Mesendoderm (in vitro differentiated cells): ENCODE measurements at regions not wholly inside any gene's neighbourhood (a gene's known extent, or its start where the extent isn't known, plus 50 kb on each side); places are given as distances from the start of the nearest gene placed in this dataset.

Experiments
- DNase-seq: peaks from one replicate; pipeline ENCODE4 v3.0.0; 2013
- H2AK5ac ChIP-seq: 2 replicates; pipeline ENCODE4 v1.6.1; 2013; ENCODE audit warnings: low read length, inconsistent platforms
- H2BK120ac ChIP-seq: 2 replicates; pipeline ENCODE4 v1.6.1; 2013; ENCODE audit warnings: low read depth, mild to moderate bottlenecking, low read length, moderate library complexity, mixed read lengths
- H2BK15ac ChIP-seq: replicated peaks from 2 replicates; pipeline ENCODE4 v1.6.1; 2013; ENCODE audit warnings: low read depth, mild to moderate bottlenecking, moderate library complexity
- H2BK5ac ChIP-seq: 2 replicates; pipeline ENCODE4 v1.6.1; 2013; ENCODE audit warnings: low read length, inconsistent platforms
- H3K18ac ChIP-seq: 2 replicates; pipeline ENCODE4 v1.6.1; 2013; ENCODE audit warnings: mild to moderate bottlenecking, low read length, mixed read lengths
- H3K23ac ChIP-seq: one replicate; pipeline ENCODE4 v1.6.1; 2013; ENCODE audit warnings: low read length
- H3K27ac ChIP-seq: 2 replicates; pipeline ENCODE4 v1.5.1; 2013; ENCODE audit warnings: low read depth, mild to moderate bottlenecking, inconsistent platforms, low read length, moderate library complexity
- H3K27me3 ChIP-seq: 2 replicates; pipeline ENCODE4 v1.6.1; 2013; ENCODE audit warnings: low read length, control low read depth, mild to moderate bottlenecking, inconsistent platforms; ENCODE audit not compliant: insufficient read depth, poor library complexity
- H3K36me3 ChIP-seq: 2 replicates; pipeline ENCODE4 v1.6.1; 2013; ENCODE audit warnings: low read length, inconsistent platforms; ENCODE audit not compliant: control insufficient read depth, insufficient read depth
- H3K4ac ChIP-seq: one replicate; pipeline ENCODE4 v1.6.1; 2013; ENCODE audit warnings: low read depth, mild to moderate bottlenecking, low read length, moderate library complexity
- H3K4me1 ChIP-seq: 2 replicates; pipeline ENCODE4 v1.6.1; 2013; ENCODE audit warnings: low read depth, low read length, inconsistent platforms; ENCODE audit not compliant: control insufficient read depth
- H3K4me2 ChIP-seq: 2 replicates; pipeline ENCODE4 v1.6.1; 2013; ENCODE audit warnings: low read length
- H3K4me3 ChIP-seq: 2 replicates; pipeline ENCODE4 v1.5.1; 2013; ENCODE audit warnings: mild to moderate bottlenecking, low read length
- H3K56ac ChIP-seq: one replicate; pipeline ENCODE4 v1.6.1; 2013; ENCODE audit warnings: low read length
- H3K79me1 ChIP-seq: 2 replicates; pipeline ENCODE4 v1.6.1; 2013; ENCODE audit warnings: low read length, inconsistent platforms
- H3K79me2 ChIP-seq: 2 replicates; pipeline ENCODE4 v1.6.1; 2013; ENCODE audit warnings: mild to moderate bottlenecking, low read length; ENCODE audit not compliant: control insufficient read depth, insufficient read depth
- H3K9ac ChIP-seq: 2 replicates; pipeline ENCODE4 v1.6.1; 2013; ENCODE audit warnings: low read length, inconsistent platforms
- H4K5ac ChIP-seq: one replicate; pipeline ENCODE4 v1.6.1; 2013; ENCODE audit warnings: low read length
- H4K8ac ChIP-seq: one replicate; pipeline ENCODE4 v1.6.1; 2013; ENCODE audit warnings: low read depth, mild to moderate bottlenecking, control low read depth, low read length, moderate library complexity
- WGBS: extraction: QIAGEN DNeasy Blood & Tissue Kit; methylation state at CpG from one replicate; pipeline ENCODE4 v1.1.7; 2013; ENCODE audit warnings: low lambda C conversion rate, missing lambda C conversion rate; ENCODE audit not compliant: insufficient coverage; ENCODE audit errors: extremely low coverage; 5-methylcytosine and 5-hydroxymethylcytosine counted together

DNA sequence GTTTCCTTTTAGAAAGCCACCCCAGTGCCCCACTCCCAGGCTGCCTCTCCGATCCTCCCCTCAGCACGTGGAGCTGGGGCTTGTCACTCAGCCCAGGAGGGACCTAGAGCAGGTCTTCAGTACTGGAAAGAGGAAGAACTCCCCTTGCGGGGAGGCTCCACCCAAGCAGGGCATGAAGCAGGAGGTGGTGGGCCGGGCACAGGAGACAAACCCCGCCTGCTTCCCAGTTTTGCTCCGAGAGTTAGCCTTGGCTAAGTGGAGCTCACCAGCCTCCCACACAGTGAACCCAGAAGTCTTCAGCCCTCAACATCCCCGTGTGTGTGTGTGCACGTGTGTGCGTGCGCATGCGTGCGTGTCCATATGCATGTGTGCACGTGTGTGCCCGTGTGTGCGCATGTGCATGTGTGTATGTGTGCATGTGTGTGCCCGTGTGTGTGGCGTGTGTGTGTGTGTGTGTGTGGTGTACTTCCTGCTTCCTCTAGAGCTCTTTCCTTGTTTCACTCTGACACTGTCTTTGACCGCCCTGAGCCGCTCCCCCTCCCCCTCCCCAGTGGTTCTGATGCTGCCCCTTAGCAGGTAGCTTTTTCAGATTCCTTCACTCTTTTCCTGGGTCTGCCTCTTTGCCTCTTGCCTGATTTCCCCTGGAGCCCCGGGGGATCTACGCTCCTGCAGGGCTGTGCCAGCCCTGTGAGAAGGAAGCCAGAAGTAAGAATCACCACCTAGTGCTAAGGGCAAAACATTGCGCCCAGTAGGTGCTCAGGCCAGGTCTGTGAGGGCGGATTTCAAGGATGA lies 239.8 kb downstream of the CDC5L start:
- Histone ChIP-seq H4K5ac (no peak overlapping the region), H3K4me2 (no peak overlapping the region), H3K36me3 (no peaks in the 10 kb centered on the region), H3K9ac (no peak overlapping the region), H3K79me2 (no peaks in the 10 kb centered on the region), H2BK15ac (no peak overlapping the region), H3K27me3 (no peaks in the 10 kb centered on the region), H3K4ac (no peak overlapping the region), H3K23ac (peak overlapping the region; percentile 15), H2BK5ac (peak overlapping the region; percentile 11), H3K4me3 (no peak overlapping the region), H4K8ac (no peak overlapping the region), H2AK5ac (no peak overlapping the region), H3K27ac (no peak overlapping the region), H3K18ac (no peak overlapping the region), H3K4me1 (peaks cover 16% of the 10 kb centered on the region), H3K56ac (peak overlapping the region; percentile 65), H3K79me1 (no peaks in the 10 kb centered on the region), H2BK120ac (no peak overlapping the region)
- WGBS = no CpG with 5 or more reads among the region's 23 CpGs
- DNase-seq = peak; percentile 85

- no peak overlapping the region for H4K8ac ChIP-seq
- no peak overlapping the region for H3K4me2 ChIP-seq
- H3K4me3 ChIP-seq = no peak overlapping the region
- no peak overlapping the region for H3K4ac ChIP-seq
- no peak for DNase-seq
- H2BK5ac ChIP-seq = no peak overlapping the region
- peaks cover 16% of the 10 kb centered on the region for H3K4me1 ChIP-seq
- no peak overlapping the region for H3K9ac ChIP-seq
- no peak overlapping the region for H2AK5ac ChIP-seq
- H2BK120ac ChIP-seq = no peak overlapping the region
- no peaks in the 10 kb centered on the region for H3K27me3 ChIP-seq
- H3K23ac ChIP-seq = no peak overlapping the region
- H2BK15ac ChIP-seq = no peak overlapping the region
- no CpG with 5 or more reads among the region's 7 CpGs for WGBS
- no peak overlapping the region for H3K18ac ChIP-seq
- no peak overlapping the region for H3K27ac ChIP-seq
- no peaks in the 10 kb centered on the region for H3K36me3 ChIP-seq
- no peak overlapping the region for H3K56ac ChIP-seq
- H4K5ac ChIP-seq = no peak overlapping the region
- H3K79me1 ChIP-seq = no peaks in the 10 kb centered on the region
- no peaks in the 10 kb centered on the region for H3K79me2 ChIP-seq
These were observed 240.4 kb downstream of the CDC5L start for GRCh38 chr6:44627883-44628271.

DNA sequence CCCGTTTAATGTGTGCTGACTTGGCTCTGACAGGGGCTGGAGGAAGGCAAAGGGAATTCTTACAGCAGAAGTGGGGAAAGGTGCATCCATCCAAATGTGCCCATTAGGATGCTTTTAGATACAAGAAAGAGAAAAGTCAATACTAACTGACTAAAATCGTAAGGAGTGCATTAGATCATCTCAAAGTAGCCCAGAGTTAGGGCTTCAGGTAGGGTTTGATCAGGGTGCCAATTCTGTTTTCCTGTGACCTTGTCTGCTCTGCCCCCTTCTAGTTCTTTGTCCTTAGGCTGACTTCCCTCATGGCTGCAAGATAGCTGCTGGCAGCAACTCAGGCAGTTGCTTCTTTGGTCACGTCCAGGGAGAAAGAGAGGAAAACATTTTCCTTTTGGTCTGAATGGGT lies 240.8 kb downstream of the CDC5L start:
- H2BK15ac ChIP-seq = no peak overlapping the region
- no peak overlapping the region for H4K8ac ChIP-seq
- no peak overlapping the region for H3K4me3 ChIP-seq
- H3K56ac ChIP-seq = no peak overlapping the region
- no peak for DNase-seq
- no peak overlapping the region for H3K4me2 ChIP-seq
- no peak overlapping the region for H3K4ac ChIP-seq
- H3K27me3 ChIP-seq = no peaks in the 10 kb centered on the region
- peaks cover 16% of the 10 kb centered on the region for H3K4me1 ChIP-seq
- H3K36me3 ChIP-seq = no peaks in the 10 kb centered on the region
- H3K79me1 ChIP-seq = no peaks in the 10 kb centered on the region
- H3K9ac ChIP-seq = no peak overlapping the region
- H3K23ac ChIP-seq = no peak overlapping the region
- H3K27ac ChIP-seq = no peak overlapping the region
- H2BK120ac ChIP-seq = no peak overlapping the region
- H4K5ac ChIP-seq = no peak overlapping the region
- H3K18ac ChIP-seq = no peak overlapping the region
- H2AK5ac ChIP-seq = no peak overlapping the region
- H3K79me2 ChIP-seq = no peaks in the 10 kb centered on the region
- WGBS = no CpG with 5 or more reads among the region's 3 CpGs
- no peak overlapping the region for H2BK5ac ChIP-seq

DNA sequence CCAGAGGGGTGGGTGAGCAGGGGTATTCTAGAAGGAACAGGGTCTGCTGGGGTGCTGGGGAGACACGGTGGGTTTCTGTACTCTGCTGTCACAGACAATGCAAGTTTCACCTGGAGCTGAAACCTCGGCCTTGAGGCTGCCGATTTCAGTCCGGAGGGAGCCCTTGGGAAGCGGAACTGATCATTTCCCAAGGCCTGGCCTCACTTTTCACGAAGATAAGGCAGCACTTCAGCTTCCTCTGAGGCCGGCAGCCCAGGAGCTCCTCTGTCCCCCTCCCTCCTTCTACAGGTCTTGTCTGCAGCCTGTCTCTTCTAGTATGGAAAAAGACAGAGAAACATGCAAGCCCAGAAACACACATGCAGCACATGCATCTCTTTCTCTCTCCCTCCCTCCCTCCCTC lies 242.1 kb downstream of the CDC5L start:
- H3K18ac ChIP-seq = peak overlapping the region; percentile 28
- H3K79me2 ChIP-seq = no peaks in the 10 kb centered on the region
- H4K5ac ChIP-seq = no peak overlapping the region
- H2BK120ac ChIP-seq = no peak overlapping the region
- no peak overlapping the region for H3K4ac ChIP-seq
- no peaks in the 10 kb centered on the region for H3K27me3 ChIP-seq
- H3K56ac ChIP-seq = peak overlapping the region; percentile 62
- H3K23ac ChIP-seq = peak overlapping the region; percentile 26
- no peaks in the 10 kb centered on the region for H3K36me3 ChIP-seq
- peaks cover 13% of the 10 kb centered on the region for H3K4me1 ChIP-seq
- no peak overlapping the region for H3K27ac ChIP-seq
- peak overlapping the region; percentile 9 for H3K9ac ChIP-seq
- H3K79me1 ChIP-seq = no peaks in the 10 kb centered on the region
- no peak overlapping the region for H4K8ac ChIP-seq
- no peak overlapping the region for H2BK15ac ChIP-seq
- no peak overlapping the region for H2AK5ac ChIP-seq
- no peak overlapping the region for H2BK5ac ChIP-seq
- H3K4me2 ChIP-seq = no peak overlapping the region
- H3K4me3 ChIP-seq = no peak overlapping the region
- WGBS = no CpG with 5 or more reads among the region's 7 CpGs
- DNase-seq = peak; percentile 46

DNA sequence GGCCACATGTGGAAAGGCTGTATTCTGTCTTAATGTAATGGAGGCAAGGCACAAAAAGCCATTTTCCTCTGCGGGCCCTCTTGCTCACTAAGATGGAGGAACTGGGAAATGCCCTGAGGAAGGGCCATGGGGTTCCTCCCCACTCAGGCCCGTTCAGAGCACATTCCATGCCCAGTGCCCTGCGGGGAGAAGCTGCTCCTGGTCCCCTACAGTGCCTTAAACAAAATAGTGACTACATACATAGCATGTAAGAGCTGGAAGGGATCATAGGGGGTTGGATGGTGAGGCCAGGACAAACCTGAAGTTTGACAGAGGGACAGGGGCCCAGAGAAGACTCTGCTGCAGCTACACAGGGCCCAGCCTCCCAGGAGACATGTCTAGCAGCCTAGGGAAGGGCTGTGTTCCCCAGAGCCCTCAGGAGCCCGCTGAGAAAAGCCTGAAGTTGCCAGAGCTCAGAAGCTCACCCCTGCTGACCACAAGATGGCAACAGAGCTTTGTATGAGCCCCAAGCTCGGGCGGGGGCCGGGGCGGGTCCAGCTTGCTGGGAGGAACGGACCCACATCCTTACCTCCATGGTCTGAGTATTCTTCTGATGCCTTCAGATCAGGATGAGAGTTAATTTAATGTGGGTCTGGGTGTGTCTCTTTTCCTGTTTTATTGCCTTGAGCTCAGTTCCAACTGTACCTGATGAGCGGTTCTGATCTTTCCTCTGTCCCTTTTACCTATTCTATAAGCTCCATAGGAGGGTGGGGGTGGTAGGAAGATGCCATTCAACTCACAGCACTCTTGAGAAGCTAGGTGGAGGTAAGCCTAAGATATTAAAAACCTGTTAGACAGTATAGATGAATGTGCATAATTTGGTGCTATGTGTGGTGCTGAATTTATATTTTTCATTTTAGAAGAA lies 242.9 kb downstream of the CDC5L start:
- peak overlapping the region; percentile 32 for H3K9ac ChIP-seq
- H3K4me2 ChIP-seq = no peak overlapping the region
- H2BK15ac ChIP-seq = no peak overlapping the region
- no peak overlapping the region for H4K8ac ChIP-seq
- no peaks in the 10 kb centered on the region for H3K36me3 ChIP-seq
- no peaks in the 10 kb centered on the region for H3K79me1 ChIP-seq
- H3K4me3 ChIP-seq = no peak overlapping the region
- peak overlapping the region; percentile 25 for H3K4ac ChIP-seq
- peak; percentile 94 for DNase-seq
- H3K4me1 ChIP-seq = peaks cover 7% of the 10 kb centered on the region
- H3K79me2 ChIP-seq = no peaks in the 10 kb centered on the region
- peak overlapping the region; percentile 25 for H2BK5ac ChIP-seq
- no peak overlapping the region for H3K23ac ChIP-seq
- no peak overlapping the region for H2BK120ac ChIP-seq
- peak overlapping the region; percentile 77 for H3K56ac ChIP-seq
- H2AK5ac ChIP-seq = no peak overlapping the region
- no peaks in the 10 kb centered on the region for H3K27me3 ChIP-seq
- WGBS = no CpG with 5 or more reads among the region's 10 CpGs
- H3K27ac ChIP-seq = no peak overlapping the region
- H3K18ac ChIP-seq = peak overlapping the region; percentile 22
- H4K5ac ChIP-seq = no peak overlapping the region
